GM18499 (cell line): ENCODE measurements at regions not wholly inside any gene's neighbourhood (a gene's known extent, or its start where the extent isn't known, plus 50 kb on each side); places are given as distances from the start of the nearest gene placed in this dataset.

Source experiments
- ATAC-seq: cut with Tn5 transposase; IDR thresholded peaks from one replicate; pipeline ENCODE4 v1.9.1; 2021; ENCODE audit warnings: moderate number of reproducible peaks; ENCODE audit not compliant: insufficient read depth, unreplicated experiment

DNA sequence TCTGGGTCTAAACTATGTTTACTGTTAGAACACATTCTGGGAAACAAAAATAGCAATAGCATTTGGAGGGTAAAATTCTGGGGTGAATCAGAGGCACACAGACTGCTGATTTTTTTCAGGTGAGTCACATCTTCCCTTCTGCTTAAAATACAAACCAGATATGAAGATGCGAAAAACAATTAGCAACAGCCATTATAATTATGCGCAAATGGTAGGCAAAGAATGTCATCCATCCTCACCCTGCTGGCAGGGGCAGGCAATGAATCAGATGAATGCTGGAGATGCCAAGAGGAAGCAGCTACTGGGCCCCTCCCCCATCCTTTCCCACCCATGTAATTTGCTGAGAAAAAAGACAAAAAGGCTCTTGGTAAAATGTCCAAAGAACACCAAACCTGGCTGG lies 282.9 kb downstream of the KLF5 start:
- no peak for ATAC-seq

DNA sequence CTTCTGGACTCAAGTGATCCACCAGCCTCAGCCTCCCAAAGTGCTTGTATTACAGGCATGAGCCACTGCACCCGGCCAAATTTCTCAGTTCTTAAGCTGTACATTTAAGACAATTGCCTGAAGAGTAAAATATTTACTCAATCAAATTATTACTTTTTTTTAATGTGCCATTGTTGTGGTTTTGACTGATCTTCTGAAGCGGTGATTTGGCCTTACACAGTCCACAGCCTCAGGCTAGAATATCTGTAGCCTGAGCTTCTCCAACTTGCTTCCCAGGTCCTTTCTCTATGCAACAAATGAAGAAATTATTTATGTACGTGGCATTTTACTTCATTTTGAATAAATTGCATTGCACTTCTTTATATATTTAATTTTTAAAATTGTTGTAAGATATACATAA lies 281.3 kb downstream of the KLF5 start:
- ATAC-seq, result no peak

DNA sequence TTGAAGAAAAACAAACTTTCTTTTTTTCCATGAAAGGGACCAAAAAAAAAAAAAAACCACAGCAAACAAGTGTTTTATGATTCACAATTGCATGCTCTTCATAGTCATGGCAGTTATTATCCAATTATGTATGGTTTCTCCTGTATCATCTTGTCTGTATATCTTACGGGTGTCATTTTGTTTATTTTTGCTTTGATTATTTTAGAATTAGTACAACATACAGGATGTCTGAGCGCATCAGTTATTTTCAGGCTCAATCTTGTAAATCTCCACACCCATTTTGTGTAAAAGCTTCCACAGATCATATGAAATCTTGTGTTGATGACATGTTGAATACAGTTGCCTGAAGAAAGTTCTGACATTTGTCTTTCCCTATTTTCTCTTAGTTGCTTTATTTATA lies 280.3 kb downstream of the KLF5 start:
- ATAC-seq, result no peak

DNA sequence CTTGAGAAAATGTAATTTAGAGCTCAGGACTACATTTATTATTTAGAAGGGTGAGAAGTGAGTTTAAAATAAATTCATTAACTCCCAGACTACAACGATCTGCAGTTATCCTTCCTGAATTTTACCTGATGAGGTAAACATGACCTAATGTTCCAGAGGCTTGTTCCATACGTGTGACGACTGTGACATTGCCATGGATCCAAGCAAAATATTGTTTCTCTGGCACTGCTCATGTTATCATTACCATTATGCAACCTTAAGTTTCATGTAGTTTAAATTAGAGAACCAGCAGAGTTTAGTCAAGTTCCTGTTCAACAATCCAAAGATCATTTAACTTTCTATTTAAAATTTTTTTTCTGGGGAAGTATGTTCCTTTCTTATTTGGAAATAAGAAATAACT lies 279.6 kb downstream of the KLF5 start:
- no peak for ATAC-seq

- no peak for ATAC-seq
Measured at GRCh38 chr13:73337532-73337931, 278.7 kb downstream of the KLF5 start.

- ATAC-seq, result no peak
Measured at GRCh38 chr13:73336773-73337172, 278.0 kb downstream of the KLF5 start.

- ATAC-seq, result no peak
Measured at GRCh38 chr13:73335944-73336343, 277.1 kb downstream of the KLF5 start.

- peak; percentile 85 for ATAC-seq
Measured at GRCh38 chr13:73335210-73335609, 276.4 kb downstream of the KLF5 start.

- ATAC-seq, result no peak
Measured at GRCh38 chr13:73334445-73334844, 275.6 kb downstream of the KLF5 start.

DNA sequence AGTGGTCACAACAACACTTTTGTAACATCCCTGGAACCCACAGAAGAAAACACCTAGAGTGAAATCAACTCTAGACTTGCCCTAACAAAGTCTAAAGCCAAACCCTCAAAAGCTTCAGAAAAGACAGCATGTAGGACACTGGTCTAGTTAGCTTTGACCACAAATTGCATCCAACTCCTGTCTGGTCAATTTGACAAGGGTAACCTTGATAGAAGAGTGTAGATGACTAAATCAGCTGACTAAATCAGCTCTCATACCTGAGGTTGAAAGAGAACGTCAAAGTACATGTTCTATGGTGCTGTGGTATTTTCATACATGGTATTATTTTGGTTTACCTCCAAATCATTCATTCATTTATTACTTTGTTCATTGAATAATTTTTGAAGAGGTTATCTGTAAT lies 272.8 kb downstream of the KLF5 start:
- ATAC-seq, result no peak

DNA sequence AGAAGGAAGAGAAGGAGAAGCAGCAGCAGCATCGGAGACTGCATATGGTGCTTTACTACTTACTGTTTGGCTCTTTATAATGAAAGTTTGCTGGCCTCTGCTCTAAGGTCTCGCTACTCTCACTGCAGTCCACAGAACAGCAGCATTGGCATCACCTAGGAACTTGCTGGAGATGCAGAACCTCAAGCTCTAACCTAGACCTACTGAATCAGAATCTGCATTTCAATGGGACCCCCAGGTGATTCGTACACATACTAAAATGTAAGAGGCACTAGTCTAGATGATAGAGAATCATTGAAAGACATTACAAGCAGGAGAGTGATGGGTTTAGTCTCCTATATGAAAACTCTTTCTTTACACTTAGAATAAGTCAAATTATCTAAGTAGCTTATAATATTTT lies 270.6 kb downstream of the KLF5 start:
- ATAC-seq, result no peak

DNA sequence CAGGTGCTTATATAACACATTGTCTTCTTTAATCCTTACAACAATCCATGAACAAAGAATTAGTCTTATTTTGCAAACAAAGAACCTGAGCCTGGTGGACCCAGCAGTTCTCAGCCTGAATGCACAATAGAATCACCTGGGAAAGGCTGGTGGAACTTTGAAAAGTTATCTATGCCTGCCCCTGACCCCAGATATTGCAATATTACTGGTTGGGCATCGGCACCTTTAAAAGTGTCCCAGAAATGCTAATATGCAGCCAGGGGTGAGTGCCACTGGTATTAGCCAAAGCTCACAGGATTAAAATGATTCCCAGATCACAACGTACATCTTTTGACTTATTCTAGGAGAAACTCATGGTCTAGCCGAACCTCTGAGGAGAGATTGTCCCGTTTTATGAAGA lies 268.8 kb downstream of the KLF5 start:
- no peak for ATAC-seq

DNA sequence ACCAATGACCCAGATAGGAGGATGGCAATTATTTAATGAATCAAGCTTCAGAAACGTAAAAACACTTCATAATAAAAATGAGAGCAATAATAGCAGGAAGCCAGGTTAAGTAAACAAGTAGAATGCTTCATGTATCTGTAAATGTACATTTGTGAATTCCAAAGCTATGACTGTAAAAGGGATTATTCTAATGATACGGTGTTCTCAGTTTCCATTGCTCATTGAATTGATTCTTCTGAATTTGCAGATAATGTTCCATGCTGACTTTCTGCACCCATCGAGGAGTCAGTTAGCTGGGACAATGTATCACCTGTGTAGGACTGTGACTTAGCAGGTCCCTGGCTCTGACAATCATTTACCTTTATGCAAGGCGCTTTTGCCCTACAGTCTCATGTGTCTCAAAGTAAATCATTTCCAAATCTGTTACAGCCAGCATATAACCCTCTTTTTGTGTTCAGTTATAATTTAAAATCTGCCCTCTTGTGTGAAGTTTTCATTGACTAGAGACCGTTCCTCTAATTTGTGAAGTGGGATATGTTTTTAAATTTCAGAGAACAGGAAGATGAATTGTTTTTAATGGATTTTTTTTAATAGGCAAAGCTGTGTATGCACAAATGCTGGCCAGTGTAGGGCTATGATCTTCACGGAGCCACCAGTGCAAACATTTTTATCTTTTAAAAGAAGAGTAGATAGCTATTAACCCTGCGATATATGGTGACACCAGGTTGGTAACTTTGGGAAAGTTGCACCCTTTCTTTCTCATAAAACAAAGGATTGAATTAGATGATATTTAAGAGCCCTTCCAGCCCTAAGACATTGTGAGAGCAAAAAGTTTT lies 267.1 kb downstream of the KLF5 start:
- ATAC-seq, result no peak

GRCh38 chr13:73324842-73325722 lies 266.3 kb downstream of the KLF5 start:
- ATAC-seq, result no peak

DNA sequence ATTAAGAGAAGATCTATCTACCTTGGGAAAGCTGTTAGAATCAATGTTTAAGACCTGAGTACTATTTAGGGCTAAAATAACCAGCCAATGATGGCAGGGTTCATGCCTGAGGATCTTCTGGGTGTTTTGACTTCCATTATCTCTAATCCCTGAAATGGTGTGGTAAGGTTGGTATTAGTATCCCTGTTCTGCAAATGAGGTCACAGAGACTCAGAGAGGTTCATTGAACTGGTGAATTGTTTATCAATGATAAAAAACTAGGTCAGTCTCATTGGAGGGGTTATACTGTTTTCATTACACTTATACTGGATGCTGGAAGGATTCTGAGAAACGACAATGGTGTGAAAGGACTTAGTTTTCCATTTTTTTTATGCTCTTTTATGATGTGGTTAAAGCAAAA lies 264.8 kb downstream of the KLF5 start:
- no peak for ATAC-seq

GRCh38 chr13:73321043-73321442 lies 262.2 kb downstream of the KLF5 start:
- ATAC-seq, result no peak

DNA sequence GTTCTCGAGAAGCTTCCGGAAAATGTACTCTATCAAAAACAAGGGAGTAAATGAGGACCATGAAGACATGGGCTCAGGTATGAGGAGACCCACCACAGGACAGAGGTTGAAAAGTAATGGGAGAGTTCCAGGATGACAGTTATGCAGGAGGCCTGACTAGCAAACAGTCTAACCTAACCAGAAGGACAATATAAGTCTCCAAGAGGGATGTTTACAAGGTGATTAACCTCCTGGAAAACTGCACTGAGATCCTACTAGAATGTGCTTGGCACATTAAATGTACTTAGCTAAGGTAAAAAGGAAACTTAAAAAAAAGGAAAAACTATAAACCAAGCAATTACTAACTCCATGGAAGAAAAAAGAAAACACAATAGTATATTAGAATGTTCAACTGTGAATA lies 258.3 kb downstream of the KLF5 start:
- ATAC-seq, result no peak

DNA sequence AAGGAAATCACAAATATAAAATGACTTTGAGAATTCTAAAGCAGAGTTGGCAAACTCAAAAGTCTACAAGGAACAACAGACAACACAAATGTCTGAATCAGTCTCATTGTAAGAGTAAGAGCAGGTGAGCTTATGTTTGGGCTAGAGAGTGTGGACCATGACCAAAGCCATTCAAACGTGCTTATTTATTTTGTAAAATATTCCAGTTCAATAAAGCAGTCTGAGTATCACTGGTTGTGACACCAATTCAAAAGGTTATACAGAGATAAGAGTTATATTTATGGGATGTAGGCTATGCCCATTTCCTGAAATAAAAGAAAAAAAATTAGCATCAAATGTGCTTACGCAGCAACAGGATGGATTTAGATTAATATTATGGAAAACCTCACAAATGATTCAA lies 251.6 kb downstream of the KLF5 start:
- ATAC-seq, result no peak

DNA sequence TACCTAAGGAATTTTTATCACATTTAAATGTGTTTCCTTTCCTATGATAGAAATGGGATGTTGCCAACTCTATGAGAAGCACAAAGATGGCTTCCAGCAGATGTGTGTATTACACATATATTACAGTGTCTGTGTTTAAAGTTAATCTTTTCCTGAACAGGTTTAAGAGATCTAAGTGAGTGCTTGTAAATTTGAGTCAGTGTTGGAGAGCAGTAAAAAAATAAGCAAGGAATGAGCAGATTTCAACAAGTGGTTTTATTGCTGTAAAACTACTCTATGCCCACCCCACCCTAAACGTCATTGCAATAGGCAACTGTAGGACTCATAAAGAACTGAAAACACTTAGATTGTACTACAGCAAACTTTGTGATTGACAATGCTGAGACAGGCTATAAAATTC lies 248.7 kb downstream of the KLF5 start:
- no peak for ATAC-seq

DNA sequence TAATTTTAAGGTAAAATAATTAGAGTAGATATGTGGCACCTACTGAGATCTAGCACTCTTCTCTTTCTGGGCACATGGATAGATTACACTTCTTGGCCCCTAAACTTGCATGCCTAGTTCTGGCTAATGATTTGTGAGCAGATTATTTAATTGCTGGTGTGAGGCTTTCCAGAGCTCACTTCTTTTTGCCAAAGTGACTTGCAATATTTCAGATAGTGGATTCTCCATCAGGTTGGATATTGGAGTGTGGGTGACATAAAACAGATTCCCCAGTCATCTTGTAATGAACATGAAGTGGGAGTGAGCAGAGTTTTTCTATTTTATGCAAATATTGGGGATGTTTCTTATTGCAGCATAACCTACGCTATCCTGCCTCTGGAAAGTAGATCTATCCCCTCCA lies 247.9 kb downstream of the KLF5 start:
- no peak for ATAC-seq

- no peak for ATAC-seq
Measured at GRCh38 chr13:73304442-73304841, 245.6 kb downstream of the KLF5 start.

DNA sequence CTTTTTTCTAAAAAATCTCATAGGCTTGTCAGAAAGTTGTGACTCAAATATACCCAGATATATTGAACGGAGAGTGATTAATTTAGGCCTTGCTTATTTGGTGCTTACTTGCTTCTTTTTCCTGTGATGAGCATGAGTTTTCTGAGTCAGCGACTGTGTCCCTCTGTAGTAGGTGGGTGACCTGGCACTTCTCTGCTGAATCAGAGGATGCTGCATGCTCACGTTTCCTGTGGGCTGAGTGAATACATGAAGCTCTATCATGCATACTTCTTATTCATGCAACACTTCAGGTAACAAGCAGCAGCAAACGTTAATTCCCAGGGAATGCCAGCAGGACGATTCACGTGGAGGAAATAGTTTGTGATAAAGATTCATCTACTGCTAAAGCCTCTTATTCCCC lies 245.0 kb downstream of the KLF5 start:
- ATAC-seq, result no peak
